ENCODE measurements at regions not wholly inside any gene's neighbourhood (a gene's known extent, or its start where the extent isn't known, plus 50 kb on each side); places are given as distances from the start of the nearest gene placed in this dataset.

DNA sequence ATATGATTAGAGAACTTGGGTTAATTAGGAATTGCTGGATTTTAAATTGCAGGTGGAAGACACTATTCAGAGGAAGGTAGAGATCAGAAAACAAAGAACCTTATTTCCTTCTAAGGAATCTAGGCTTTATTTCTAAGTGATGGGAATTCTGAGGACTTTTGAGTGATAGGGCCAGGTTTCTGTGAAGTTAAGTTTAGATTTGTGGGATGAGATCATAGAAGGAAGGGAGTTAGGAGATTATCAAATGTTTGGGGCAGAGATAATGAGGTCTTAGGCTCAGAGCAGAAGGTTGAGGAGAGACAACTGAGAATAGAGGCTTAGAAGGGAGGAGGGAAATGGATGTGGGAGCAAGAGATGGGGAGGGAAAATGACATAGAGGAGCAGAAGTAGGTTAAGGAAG lies 109.7 kb upstream of the MMS22L start:
- Mint-ChIP-seq H3K27me3 (ENCODE audit: insufficient read depth, low read depth) (no peaks in the 10 kb centered on the region), H3K4me1 (peaks cover 3% of the 10 kb centered on the region), H3K4me3 (no peak overlapping the region), H3K36me3 (no peaks in the 10 kb centered on the region), H3K27ac (no peak overlapping the region), H3K9me3 (no peaks in the 10 kb centered on the region)
- H3K9ac ChIP-seq: no peak overlapping the region
- no peak overlapping the region for H3K27ac ChIP-seq
- peak overlapping the region; percentile 12 for H2AFZ ChIP-seq (replicated peaks)
- no peaks in the 10 kb centered on the region for H3K36me3 ChIP-seq
- TF ChIP-seq EZH2phosphoT487 (IDR thresholded peaks at IDR 0.05): no peak
- TF ChIP-seq, protein P1, sequence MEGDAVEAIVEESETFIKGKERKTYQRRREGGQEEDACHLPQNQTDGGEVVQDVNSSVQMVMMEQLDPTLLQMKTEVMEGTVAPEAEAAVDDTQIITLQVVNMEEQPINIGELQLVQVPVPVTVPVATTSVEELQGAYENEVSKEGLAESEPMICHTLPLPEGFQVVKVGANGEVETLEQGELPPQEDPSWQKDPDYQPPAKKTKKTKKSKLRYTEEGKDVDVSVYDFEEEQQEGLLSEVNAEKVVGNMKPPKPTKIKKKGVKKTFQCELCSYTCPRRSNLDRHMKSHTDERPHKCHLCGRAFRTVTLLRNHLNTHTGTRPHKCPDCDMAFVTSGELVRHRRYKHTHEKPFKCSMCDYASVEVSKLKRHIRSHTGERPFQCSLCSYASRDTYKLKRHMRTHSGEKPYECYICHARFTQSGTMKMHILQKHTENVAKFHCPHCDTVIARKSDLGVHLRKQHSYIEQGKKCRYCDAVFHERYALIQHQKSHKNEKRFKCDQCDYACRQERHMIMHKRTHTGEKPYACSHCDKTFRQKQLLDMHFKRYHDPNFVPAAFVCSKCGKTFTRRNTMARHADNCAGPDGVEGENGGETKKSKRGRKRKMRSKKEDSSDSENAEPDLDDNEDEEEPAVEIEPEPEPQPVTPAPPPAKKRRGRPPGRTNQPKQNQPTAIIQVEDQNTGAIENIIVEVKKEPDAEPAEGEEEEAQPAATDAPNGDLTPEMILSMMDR (IDR thresholded peaks at IDR 0.05): no peak
- TF ChIP-seq EZH2 (IDR thresholded peaks at IDR 0.05): no peak
- H3K4me3 ChIP-seq: no peak overlapping the region
- H3K4me2 ChIP-seq: no peak overlapping the region
- no peaks in the 10 kb centered on the region for H3K9me3 ChIP-seq (ENCODE audit: low read depth)
- H3F3A ChIP-seq (ENCODE audit: low read depth): peaks cover 17% of the 10 kb centered on the region
- H4K20me1 ChIP-seq (ENCODE audit: low read depth): no peaks in the 10 kb centered on the region
- no peak for DNase-seq (ENCODE audit: low spot score)
- no peaks in the 10 kb centered on the region for H3K79me2 ChIP-seq (ENCODE audit: low read depth)
- no peaks in the 10 kb centered on the region for H3K27me3 ChIP-seq
- peaks cover 8% of the 10 kb centered on the region for H3K4me1 ChIP-seq

DNA sequence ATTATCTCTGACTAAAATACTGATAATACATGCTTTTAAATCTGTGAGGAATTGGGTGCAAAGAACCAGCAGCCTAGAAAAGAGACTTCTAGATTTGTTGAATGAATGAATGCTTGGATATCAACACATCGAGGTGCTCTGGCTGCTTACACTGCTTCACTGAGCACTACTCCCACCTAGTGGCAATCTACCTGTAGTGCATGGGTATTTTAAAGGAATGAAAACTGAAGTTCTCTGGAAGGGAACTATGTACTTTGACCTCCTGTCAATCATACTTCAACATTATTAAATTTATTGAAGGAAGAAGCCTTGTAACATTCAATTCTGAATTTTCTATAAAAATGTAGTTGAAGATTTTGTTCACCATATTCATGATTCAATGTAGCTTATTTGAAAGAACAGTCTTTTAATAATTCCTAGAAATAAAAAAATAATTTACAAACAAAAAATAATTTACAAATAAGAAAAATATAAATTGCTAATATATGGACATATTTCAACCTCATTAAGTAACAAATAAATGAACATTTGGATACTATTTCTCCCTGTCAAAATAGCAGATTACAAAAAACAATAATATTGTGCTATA lies 111.2 kb upstream of the MMS22L start:
- H3K36me3 Mint-ChIP-seq: no peaks in the 10 kb centered on the region
- no peak overlapping the region for H3K4me3 Mint-ChIP-seq
- Histone ChIP-seq H3F3A (ENCODE audit: low read depth) (peaks cover 17% of the 10 kb centered on the region), H3K79me2 (ENCODE audit: low read depth) (no peaks in the 10 kb centered on the region), H4K20me1 (ENCODE audit: low read depth) (no peaks in the 10 kb centered on the region), H2AFZ (replicated peaks) (no peak overlapping the region), H3K36me3 (no peaks in the 10 kb centered on the region), H3K27me3 (no peaks in the 10 kb centered on the region), H3K27ac (no peak overlapping the region), H3K9me3 (ENCODE audit: low read depth) (no peaks in the 10 kb centered on the region), H3K4me3 (no peak overlapping the region), H3K4me2 (no peak overlapping the region), H3K9ac (no peak overlapping the region), H3K4me1 (peaks cover 8% of the 10 kb centered on the region)
- peaks cover 3% of the 10 kb centered on the region for H3K4me1 Mint-ChIP-seq
- DNase-seq (ENCODE audit: low spot score): peak; percentile 71
- H3K27me3 Mint-ChIP-seq (ENCODE audit: insufficient read depth, low read depth): no peaks in the 10 kb centered on the region
- no peak for TF ChIP-seq EZH2 (IDR thresholded peaks at IDR 0.05)
- TF ChIP-seq EZH2phosphoT487 (IDR thresholded peaks at IDR 0.05): no peak
- TF ChIP-seq, protein P1 (IDR thresholded peaks at IDR 0.05): peak; percentile 96
- no peaks in the 10 kb centered on the region for H3K9me3 Mint-ChIP-seq
- no peak overlapping the region for H3K27ac Mint-ChIP-seq

DNA sequence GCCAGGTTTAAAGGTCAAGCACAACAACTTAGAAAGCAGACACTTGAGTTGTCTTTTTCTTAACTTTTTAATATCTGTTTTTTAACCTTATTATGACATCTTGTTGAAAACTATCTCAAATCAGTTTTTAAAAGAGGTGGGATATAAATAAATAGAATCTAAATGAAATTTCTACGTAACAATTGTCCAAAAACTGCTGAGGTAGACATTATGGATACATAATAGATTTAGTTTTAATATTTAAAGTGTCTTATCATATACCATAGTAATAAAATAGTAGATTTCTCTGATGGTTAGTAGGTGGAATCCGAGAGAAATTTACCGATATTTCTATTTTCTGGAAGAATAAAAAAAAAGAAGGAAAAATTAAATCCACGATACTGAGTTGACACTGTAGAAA lies 113.9 kb upstream of the MMS22L start:
- H3K79me2 ChIP-seq (ENCODE audit: low read depth): no peaks in the 10 kb centered on the region
- H3K9me3 Mint-ChIP-seq: no peaks in the 10 kb centered on the region
- H3K4me1 ChIP-seq: peaks cover 8% of the 10 kb centered on the region
- no peaks in the 10 kb centered on the region for H3K36me3 ChIP-seq
- peaks cover 3% of the 10 kb centered on the region for H3K4me1 Mint-ChIP-seq
- no peaks in the 10 kb centered on the region for H3K9me3 ChIP-seq (ENCODE audit: low read depth)
- no peak overlapping the region for H3K4me3 ChIP-seq
- H3K9ac ChIP-seq: no peak overlapping the region
- TF ChIP-seq, protein P1 (IDR thresholded peaks at IDR 0.05): no peak
- TF ChIP-seq EZH2phosphoT487 (IDR thresholded peaks at IDR 0.05) (no peak), EZH2 (IDR thresholded peaks at IDR 0.05) (no peak)
- no peak for DNase-seq (ENCODE audit: low spot score)
- no peak overlapping the region for H3K27ac Mint-ChIP-seq
- H2AFZ ChIP-seq (replicated peaks): no peak overlapping the region
- H3K4me3 Mint-ChIP-seq: no peak overlapping the region
- no peak overlapping the region for H3K4me2 ChIP-seq
- no peak overlapping the region for H3K27ac ChIP-seq
- H3F3A ChIP-seq (ENCODE audit: low read depth): peaks cover 17% of the 10 kb centered on the region
- H4K20me1 ChIP-seq (ENCODE audit: low read depth): no peaks in the 10 kb centered on the region
- no peaks in the 10 kb centered on the region for H3K27me3 ChIP-seq
- H3K27me3 Mint-ChIP-seq (ENCODE audit: insufficient read depth, low read depth): no peaks in the 10 kb centered on the region
- H3K36me3 Mint-ChIP-seq: no peaks in the 10 kb centered on the region

All from neural progenitor cell (in vitro differentiated cells).